8988T (cell line): ENCODE measurements at regions not wholly inside any gene's neighbourhood (a gene's known extent, or its start where the extent isn't known, plus 50 kb on each side); places are given as distances from the start of the nearest gene placed in this dataset.

ENCODE experiments used
- DNase-seq: peaks from one replicate; pipeline ENCODE4 v3.0.0; 2011

GRCh38 chr20:12762725-12763124, 246.0 kb upstream of the SPTLC3 start:
- no peak for DNase-seq

GRCh38 chr20:12763406-12763805, 245.4 kb upstream of the SPTLC3 start:
- DNase-seq = no peak

- DNase-seq = no peak
These were observed 244.7 kb upstream of the SPTLC3 start for GRCh38 chr20:12764053-12764452.

- no peak for DNase-seq
These were observed 243.9 kb upstream of the SPTLC3 start for GRCh38 chr20:12764851-12765250.

- no peak for DNase-seq
These were observed 234.8 kb upstream of the SPTLC3 start for GRCh38 chr20:12773936-12774335.

GRCh38 chr20:12775041-12775440, 233.7 kb upstream of the SPTLC3 start:
- DNase-seq = no peak

GRCh38 chr20:12777016-12777415, 231.8 kb upstream of the SPTLC3 start:
- DNase-seq = no peak

- no peak for DNase-seq
These were observed 222.5 kb upstream of the SPTLC3 start for GRCh38 chr20:12786276-12786675.

- DNase-seq = no peak
These were observed 220.0 kb upstream of the SPTLC3 start for GRCh38 chr20:12788632-12789299.

- DNase-seq = no peak
These were observed 217.9 kb upstream of the SPTLC3 start for GRCh38 chr20:12790859-12791258.

- no peak for DNase-seq
These were observed 210.5 kb upstream of the SPTLC3 start for GRCh38 chr20:12798286-12798685.

- no peak for DNase-seq
These were observed 200.7 kb upstream of the SPTLC3 start for GRCh38 chr20:12808006-12808567.

GRCh38 chr20:12815231-12815768, 193.5 kb upstream of the SPTLC3 start:
- no peak for DNase-seq

GRCh38 chr20:12815778-12816408, 192.9 kb upstream of the SPTLC3 start:
- no peak for DNase-seq

GRCh38 chr20:12821249-12821648, 187.5 kb upstream of the SPTLC3 start:
- no peak for DNase-seq

GRCh38 chr20:12823734-12824133, 185.0 kb upstream of the SPTLC3 start:
- no peak for DNase-seq

- no peak for DNase-seq
These were observed 184.2 kb upstream of the SPTLC3 start for GRCh38 chr20:12824328-12825225.

- DNase-seq = no peak
These were observed 183.6 kb upstream of the SPTLC3 start for GRCh38 chr20:12825226-12825595.

- DNase-seq = no peak
These were observed 180.9 kb upstream of the SPTLC3 start for GRCh38 chr20:12827816-12828385.

- DNase-seq = no peak
These were observed 179.6 kb upstream of the SPTLC3 start for GRCh38 chr20:12829170-12829569.

- DNase-seq = no peak
These were observed 174.9 kb upstream of the SPTLC3 start for GRCh38 chr20:12833861-12834260.

- DNase-seq = no peak
These were observed 172.8 kb upstream of the SPTLC3 start for GRCh38 chr20:12835999-12836398.

GRCh38 chr20:12837646-12838045, 171.1 kb upstream of the SPTLC3 start:
- no peak for DNase-seq
